ENCODE measurements at regions not wholly inside any gene's neighbourhood (a gene's known extent, or its start where the extent isn't known, plus 50 kb on each side); places are given as distances from the start of the nearest gene placed in this dataset.
"Not testable (repeated sequence)": the region's sequence is repeated elsewhere in the genome, so short reads cannot be mapped to it uniquely, and the experiment has no call there.

DNA sequence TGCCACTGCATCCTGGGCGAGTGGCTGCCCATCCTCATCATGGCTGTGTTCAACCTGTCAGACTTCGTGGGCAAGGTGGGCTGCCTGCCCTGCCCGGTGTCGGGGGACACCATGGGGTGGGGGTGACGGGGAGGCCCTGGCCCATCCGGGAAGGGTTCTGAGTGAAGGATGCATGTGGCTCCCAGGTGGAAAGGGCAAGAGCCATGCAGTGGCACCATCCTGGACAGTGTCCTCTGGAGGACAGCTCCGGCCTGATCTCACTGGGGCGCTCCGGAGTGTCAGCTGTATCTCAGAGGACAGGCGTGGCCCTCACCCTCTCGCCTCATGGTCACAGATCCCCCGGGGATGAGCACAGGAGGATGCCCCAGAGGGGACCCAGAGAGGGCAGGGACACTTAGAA lies 439.6 kb upstream of the ZNF722 start:
- TF ChIP-seq, protein P1, sequence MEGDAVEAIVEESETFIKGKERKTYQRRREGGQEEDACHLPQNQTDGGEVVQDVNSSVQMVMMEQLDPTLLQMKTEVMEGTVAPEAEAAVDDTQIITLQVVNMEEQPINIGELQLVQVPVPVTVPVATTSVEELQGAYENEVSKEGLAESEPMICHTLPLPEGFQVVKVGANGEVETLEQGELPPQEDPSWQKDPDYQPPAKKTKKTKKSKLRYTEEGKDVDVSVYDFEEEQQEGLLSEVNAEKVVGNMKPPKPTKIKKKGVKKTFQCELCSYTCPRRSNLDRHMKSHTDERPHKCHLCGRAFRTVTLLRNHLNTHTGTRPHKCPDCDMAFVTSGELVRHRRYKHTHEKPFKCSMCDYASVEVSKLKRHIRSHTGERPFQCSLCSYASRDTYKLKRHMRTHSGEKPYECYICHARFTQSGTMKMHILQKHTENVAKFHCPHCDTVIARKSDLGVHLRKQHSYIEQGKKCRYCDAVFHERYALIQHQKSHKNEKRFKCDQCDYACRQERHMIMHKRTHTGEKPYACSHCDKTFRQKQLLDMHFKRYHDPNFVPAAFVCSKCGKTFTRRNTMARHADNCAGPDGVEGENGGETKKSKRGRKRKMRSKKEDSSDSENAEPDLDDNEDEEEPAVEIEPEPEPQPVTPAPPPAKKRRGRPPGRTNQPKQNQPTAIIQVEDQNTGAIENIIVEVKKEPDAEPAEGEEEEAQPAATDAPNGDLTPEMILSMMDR (IDR thresholded peaks at IDR 0.05), result not testable (repeated sequence)
- TF ChIP-seq POLR2A (IDR thresholded peaks at IDR 0.05), result not testable (repeated sequence)
